Prostate gland (tissue), 2 donors: ENCODE measurements at regions not wholly inside any gene's neighbourhood (a gene's known extent, or its start where the extent isn't known, plus 50 kb on each side); places are given as distances from the start of the nearest gene placed in this dataset.

Experiments used
- POLR2A ChIP-seq: fragments of 450-650 bp; IDR thresholded peaks from one replicate; pipeline ENCODE4 v1.6.1; 2016; ENCODE audit warnings: antibody characterized with exemption, mild to moderate bottlenecking
- POLR2AphosphoS5 ChIP-seq: sonication (generic); formaldehyde crosslinking; IDR thresholded peaks from one replicate; pipeline ENCODE4 v1.6.1; 2017; ENCODE audit warnings: antibody characterized with exemption
- TF ChIP-seq, protein P1 (sequence below), 4 experiments: fragments of 200-600 bp in 2 of 4; fragments of 450-650 bp in 2 of 4; sonication (generic) in 2 of 4; IDR thresholded peaks; 1 replicate in 3 of 4; 2 replicates in 1 of 4; pipeline ENCODE4 v1.5.1; 2016 to 2019; ENCODE audit warnings: antibody characterized with exemption in 4 of 4, mild to moderate bottlenecking in 2 of 4, moderate library complexity in 2 of 4

DNA sequence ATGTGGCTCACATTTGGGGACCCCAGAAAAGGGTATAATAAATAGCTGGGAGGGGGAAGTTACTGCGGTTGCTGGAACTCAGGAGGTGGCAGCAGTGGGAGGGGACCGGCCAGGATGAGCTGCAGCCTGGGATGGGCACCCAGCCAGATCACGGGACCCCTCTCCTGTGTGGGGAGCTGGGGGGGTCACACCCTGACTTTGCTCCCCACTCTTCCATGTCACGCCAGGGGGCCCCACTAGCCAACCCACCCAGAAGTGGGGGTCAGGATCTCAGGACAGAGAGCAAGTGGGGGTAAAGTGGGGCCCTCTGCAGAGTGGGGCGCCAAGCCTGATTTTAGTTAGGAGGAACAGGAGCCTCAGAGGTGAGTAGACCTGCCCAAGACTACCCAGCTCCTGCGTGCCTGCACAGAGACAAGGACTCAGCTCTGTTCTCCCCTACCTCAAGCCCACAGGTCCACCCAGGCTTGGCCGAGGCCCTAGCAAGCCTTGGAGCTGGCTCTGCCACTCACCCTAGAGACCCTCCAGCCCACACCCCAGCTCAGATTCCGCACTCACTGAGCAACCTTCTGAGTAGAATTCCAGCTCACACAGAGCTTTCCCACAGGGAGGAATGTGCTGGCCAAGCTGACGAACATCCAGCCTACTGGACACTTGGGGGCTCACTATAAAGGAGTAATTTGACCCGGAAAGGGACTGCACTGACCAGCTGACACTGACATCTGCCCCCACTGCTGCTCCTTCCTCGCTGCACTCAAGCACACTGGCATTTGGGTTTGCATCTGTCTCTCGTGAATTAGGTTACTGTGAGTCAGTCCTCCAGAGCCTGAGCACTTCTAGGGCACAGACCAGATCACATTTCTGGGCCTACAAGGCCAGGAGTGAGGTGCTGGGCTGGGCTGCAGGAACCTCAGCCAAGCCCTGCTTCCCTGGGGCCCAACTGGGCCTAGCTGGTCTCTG, 310.1 kb downstream of the C16orf95 start:
- TF ChIP-seq, protein P1, sequence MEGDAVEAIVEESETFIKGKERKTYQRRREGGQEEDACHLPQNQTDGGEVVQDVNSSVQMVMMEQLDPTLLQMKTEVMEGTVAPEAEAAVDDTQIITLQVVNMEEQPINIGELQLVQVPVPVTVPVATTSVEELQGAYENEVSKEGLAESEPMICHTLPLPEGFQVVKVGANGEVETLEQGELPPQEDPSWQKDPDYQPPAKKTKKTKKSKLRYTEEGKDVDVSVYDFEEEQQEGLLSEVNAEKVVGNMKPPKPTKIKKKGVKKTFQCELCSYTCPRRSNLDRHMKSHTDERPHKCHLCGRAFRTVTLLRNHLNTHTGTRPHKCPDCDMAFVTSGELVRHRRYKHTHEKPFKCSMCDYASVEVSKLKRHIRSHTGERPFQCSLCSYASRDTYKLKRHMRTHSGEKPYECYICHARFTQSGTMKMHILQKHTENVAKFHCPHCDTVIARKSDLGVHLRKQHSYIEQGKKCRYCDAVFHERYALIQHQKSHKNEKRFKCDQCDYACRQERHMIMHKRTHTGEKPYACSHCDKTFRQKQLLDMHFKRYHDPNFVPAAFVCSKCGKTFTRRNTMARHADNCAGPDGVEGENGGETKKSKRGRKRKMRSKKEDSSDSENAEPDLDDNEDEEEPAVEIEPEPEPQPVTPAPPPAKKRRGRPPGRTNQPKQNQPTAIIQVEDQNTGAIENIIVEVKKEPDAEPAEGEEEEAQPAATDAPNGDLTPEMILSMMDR (IDR thresholded peaks at IDR 0.05), result no peak
- no peak for TF ChIP-seq POLR2AphosphoS5
- TF ChIP-seq POLR2A, result no peak
